ENCODE measurements at regions not wholly inside any gene's neighbourhood (a gene's known extent, or its start where the extent isn't known, plus 50 kb on each side); places are given as distances from the start of the nearest gene placed in this dataset.

DNA sequence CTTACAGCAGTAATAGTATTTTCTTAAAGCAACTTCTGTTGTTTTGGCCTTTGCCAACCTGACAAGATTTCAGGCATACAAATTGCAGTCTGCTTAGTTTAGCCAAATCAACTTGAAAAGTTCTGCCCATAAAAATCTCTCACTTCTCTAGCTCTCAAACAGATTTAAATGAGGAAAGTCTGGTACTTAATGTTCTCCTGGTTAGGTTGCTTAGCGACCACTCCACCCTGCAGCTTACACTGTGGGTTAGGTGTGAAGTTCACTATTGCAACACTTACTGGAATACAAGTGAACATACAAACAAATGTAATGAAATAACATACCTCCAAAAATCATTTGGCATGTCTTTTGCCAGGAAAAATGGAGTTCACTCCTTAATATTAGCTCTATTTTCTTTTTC is 178.7 kb upstream of the PCDH9 start:
- TF ChIP-seq CSDC2 (CRISPR knock-in tag; IDR thresholded peaks at IDR 0.05), result no peak
- TF ChIP-seq, protein P1, sequence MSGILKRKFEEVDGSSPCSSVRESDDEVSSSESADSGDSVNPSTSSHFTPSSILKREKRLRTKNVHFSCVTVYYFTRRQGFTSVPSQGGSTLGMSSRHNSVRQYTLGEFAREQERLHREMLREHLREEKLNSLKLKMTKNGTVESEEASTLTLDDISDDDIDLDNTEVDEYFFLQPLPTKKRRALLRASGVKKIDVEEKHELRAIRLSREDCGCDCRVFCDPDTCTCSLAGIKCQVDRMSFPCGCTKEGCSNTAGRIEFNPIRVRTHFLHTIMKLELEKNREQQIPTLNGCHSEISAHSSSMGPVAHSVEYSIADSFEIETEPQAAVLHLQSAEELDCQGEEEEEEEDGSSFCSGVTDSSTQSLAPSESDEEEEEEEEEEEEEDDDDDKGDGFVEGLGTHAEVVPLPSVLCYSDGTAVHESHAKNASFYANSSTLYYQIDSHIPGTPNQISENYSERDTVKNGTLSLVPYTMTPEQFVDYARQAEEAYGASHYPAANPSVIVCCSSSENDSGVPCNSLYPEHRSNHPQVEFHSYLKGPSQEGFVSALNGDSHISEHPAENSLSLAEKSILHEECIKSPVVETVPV (CRISPR knock-in tag; IDR thresholded peaks at IDR 0.05), result no peak
- no peak for TF ChIP-seq ESRRG (CRISPR knock-in tag; IDR thresholded peaks at IDR 0.05)
- TF ChIP-seq ZFP3 (CRISPR knock-in tag; IDR thresholded peaks at IDR 0.05), result no peak
